ENCODE measurements at regions not wholly inside any gene's neighbourhood (a gene's known extent, or its start where the extent isn't known, plus 50 kb on each side); places are given as distances from the start of the nearest gene placed in this dataset.

DNA sequence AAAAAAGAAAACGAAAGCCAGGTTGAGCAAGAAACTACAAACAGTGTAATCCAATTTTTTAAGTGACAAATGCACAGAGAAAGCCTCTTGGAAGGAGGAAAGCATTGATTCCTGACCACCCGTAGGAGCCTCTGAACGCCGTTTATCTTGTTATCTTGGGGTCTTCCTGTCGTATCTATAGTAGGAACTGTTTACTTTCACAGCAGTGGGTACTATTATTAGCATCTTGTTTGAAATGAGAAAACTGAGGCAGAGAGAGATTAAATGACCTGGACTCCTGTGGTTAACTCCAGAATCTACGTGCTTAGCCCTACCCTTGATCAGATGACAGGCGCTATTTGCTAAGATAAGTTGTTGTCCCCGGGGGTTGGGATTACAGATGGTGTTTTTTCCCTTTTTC, 196.7 kb upstream of the FOXF1 start:
- H3K4me3 ChIP-seq: no peak overlapping the region
- no peak for DNase-seq
- ATAC-seq: no peak
- no peaks in the 10 kb centered on the region for H3K36me3 ChIP-seq
- H3K9me3 ChIP-seq: no peaks in the 10 kb centered on the region
- intact Hi-C loops (cut with DNase I): no loop called here
- TF ChIP-seq, protein P1, sequence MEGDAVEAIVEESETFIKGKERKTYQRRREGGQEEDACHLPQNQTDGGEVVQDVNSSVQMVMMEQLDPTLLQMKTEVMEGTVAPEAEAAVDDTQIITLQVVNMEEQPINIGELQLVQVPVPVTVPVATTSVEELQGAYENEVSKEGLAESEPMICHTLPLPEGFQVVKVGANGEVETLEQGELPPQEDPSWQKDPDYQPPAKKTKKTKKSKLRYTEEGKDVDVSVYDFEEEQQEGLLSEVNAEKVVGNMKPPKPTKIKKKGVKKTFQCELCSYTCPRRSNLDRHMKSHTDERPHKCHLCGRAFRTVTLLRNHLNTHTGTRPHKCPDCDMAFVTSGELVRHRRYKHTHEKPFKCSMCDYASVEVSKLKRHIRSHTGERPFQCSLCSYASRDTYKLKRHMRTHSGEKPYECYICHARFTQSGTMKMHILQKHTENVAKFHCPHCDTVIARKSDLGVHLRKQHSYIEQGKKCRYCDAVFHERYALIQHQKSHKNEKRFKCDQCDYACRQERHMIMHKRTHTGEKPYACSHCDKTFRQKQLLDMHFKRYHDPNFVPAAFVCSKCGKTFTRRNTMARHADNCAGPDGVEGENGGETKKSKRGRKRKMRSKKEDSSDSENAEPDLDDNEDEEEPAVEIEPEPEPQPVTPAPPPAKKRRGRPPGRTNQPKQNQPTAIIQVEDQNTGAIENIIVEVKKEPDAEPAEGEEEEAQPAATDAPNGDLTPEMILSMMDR (IDR thresholded peaks at IDR 0.05): no peak
- no peak overlapping the region for H3K27ac ChIP-seq
- H3K4me1 ChIP-seq: no peaks in the 10 kb centered on the region
- peaks cover 0 to 20% of the 10 kb centered on the region in 2 donors for H3K27me3 ChIP-seq

DNA sequence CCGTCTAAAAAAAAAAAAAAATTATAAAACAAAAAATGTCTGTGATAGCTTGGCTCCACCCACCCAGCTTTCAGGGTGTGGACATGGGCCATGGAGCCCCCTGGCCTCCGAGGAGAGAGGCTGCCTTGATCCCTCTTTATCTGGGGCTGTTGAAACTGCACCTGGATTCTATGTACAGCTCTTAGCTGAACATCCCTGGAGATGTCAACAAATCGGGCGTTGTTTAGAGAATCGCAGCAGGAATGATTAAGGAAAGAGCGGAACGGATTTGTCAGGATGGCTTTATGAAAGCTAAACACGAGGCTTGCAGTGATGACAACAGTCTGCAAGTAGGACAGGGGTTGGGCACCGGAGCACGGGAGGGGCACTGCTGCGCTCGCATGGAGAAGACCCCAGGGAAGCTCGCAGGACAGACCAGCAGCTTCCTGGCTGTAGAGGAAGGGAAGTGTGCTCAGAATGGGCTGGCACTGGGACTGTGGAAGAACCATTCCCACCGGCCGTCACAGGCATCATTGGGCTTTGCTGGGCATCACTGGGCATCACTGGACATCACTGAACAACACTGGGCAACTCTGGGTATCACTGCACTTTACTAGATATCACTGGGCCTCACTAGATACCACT, 195.8 kb upstream of the FOXF1 start:
- Histone ChIP-seq H3K4me3 (no peak overlapping the region), H3K9me3 (no peaks in the 10 kb centered on the region), H3K27me3 (peaks cover 0 to 20% of the 10 kb centered on the region in 2 donors), H3K27ac (no peak overlapping the region), H3K4me1 (no peaks in the 10 kb centered on the region), H3K36me3 (no peaks in the 10 kb centered on the region)
- ATAC-seq (no peak), DNase-seq (no peak)
- intact Hi-C loops (cut with DNase I): no loop called here
- TF ChIP-seq, protein P1 (IDR thresholded peaks at IDR 0.05): no peak

DNA sequence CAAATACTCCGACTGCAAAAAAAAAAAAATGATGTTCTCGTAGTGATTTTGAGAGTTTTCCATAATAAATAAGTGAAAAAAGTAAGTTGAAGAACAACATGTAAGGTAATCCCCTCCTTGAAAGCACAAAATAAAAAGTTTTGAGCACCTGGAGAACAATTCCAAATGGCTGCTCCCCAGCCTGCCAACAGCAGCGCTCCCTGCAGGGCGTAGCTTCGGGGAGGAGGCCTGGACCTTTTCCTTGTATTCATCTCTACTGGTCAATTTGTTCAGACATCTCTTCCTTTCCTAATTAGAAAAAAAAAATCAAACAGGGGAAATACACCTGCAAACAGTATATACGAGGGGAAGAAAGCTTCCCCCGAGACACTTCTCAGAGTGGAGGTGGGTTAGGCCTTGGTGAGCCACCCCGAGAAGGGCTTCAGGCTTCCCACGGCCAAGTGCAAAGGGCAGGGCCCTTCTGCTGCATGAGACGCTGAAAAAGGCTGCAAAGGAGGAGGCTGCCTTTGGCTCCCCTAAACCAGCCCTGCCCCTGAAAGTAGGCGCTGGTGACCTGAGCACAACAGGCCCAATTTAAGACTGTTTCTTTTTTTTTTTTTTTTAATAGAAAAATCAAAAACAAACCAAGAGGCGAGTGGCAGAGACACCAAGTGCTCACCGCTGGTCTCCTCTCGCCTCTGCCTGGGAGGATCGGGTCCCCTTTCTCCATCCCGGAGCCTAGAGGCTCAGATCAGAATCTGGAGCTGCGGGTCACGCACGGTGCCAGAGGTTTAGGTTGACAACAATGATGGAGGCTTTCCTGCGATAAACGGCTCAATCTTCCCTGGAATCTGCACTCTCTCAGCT, 193.1 kb upstream of the FOXF1 start:
- H3K9me3 ChIP-seq: no peaks in the 10 kb centered on the region
- no peak for DNase-seq
- intact Hi-C loops (cut with DNase I): no loop called here
- H3K27me3 ChIP-seq: peaks cover 0 to 24% of the 10 kb centered on the region in 2 donors
- H3K4me1 ChIP-seq: no peaks in the 10 kb centered on the region
- ATAC-seq: no peak
- TF ChIP-seq, protein P1 (IDR thresholded peaks at IDR 0.05): no peak
- H3K36me3 ChIP-seq: no peaks in the 10 kb centered on the region
- H3K4me3 ChIP-seq: no peak overlapping the region
- H3K27ac ChIP-seq: no peak overlapping the region

DNA sequence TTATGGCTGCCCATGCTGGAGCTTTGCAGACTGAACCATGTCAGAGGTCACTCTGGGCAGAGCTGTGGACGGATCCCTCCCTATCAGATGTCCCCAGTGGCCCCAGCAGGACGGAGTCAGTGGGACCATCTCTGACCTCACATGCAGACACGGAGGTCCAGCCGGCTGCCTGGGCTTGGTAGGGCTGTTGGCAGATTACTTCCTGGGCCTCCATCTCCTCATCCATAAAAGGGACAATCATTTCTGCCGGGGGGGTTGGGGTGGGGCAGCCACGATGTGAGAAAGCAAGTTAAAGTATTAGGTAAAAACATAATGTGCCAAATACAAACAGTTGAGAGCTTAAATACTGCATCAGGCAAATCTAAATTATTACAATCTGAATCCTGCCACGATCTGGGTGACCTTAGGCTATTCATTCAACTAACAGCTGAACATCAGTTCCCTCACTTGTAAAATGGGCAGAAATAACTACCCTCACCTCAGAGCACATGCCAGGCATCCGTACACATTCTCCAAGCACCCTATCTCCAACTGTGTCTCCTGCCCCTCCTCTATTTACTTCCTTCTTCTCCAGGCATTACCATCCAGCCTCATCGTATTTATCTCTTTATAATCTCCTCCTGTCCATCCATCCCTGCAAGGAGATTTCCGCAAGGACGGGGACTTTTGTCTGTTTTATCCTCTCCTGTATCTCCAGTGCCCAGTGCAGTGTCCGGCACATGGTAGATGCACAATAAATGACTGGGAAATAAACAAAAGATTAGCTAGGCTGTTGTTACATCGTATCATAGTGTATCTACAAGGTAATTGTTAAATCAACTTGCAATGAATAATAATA, 192.3 kb upstream of the FOXF1 start:
- no peak for ATAC-seq
- Histone ChIP-seq H3K27me3 (peaks cover 0 to 27% of the 10 kb centered on the region in 2 donors), H3K4me3 (no peak overlapping the region), H3K27ac (no peak overlapping the region), H3K4me1 (no peaks in the 10 kb centered on the region), H3K9me3 (no peaks in the 10 kb centered on the region), H3K36me3 (no peaks in the 10 kb centered on the region)
- no peak for DNase-seq
- intact Hi-C loops (cut with DNase I): no loop called here
- TF ChIP-seq, protein P1 (IDR thresholded peaks at IDR 0.05): no peak
